ENCODE measurements at regions not wholly inside any gene's neighbourhood (a gene's known extent, or its start where the extent isn't known, plus 50 kb on each side); places are given as distances from the start of the nearest gene placed in this dataset.
"Not testable (repeated sequence)": the region's sequence is repeated elsewhere in the genome, so short reads cannot be mapped to it uniquely, and the experiment has no call there.

DNA sequence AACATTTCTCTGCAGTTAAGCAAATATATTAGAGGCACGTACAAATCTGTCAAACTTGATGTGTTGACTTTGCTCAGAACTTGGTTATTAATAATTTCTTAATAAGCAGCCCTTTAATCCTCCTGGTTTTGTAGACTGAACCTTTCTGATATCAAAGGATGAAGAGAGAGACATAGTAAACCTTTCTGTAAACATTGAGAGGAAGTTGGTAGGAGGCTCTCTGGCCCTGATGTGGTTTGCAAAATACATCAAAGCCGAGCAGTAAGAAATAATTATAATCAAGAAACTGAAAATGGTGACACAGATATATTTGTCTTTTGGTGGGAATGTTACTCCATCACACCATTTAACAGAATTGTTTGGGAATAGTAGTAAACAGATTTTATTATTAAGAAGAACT, 111.9 kb downstream of the OXSM start:
- H3K4me3 Mint-ChIP-seq, result no peak overlapping the region
- no peaks in the 10 kb centered on the region for H3K9me3 Mint-ChIP-seq
- intact Hi-C loops (cut with micrococcal nuclease), result no loop called here
- H3K27me3 Mint-ChIP-seq (ENCODE audit: insufficient read depth), result no peaks in the 10 kb centered on the region
- no peak overlapping the region for H3K27ac Mint-ChIP-seq
- no peaks in the 10 kb centered on the region for H3K36me3 Mint-ChIP-seq (ENCODE audit: low read depth)
- DNase-seq (ENCODE audit: low spot score), result no peak
- H3K4me1 Mint-ChIP-seq (ENCODE audit: low read depth), result peaks cover 4% of the 10 kb centered on the region

DNA sequence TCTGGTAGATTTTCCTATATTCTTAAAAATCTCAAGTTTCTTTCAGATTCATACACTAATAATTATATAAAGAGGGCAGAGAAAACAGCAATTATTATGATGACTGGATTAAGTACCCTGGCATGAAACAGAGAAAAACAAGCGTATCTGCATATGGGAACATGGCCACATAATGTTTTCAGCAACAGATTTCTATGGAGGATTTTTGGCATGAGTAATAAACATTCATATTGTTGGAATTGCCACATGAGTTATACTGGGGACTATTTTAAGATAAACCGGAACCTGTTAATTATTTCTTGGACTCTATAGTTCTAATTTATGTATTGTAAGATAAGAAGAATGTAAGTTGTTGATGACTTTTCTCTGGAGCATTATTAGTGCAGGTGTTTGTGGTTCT, 112.7 kb downstream of the OXSM start:
- no peak for DNase-seq (ENCODE audit: low spot score)
- Mint-ChIP-seq H3K4me1 (ENCODE audit: low read depth) (peaks cover 4% of the 10 kb centered on the region), H3K36me3 (ENCODE audit: low read depth) (no peaks in the 10 kb centered on the region), H3K4me3 (no peak overlapping the region), H3K27ac (no peak overlapping the region), H3K9me3 (no peaks in the 10 kb centered on the region), H3K27me3 (ENCODE audit: insufficient read depth) (no peaks in the 10 kb centered on the region)
- intact Hi-C loops (cut with micrococcal nuclease), result no loop called here

GRCh38 chr3:25903371-25904129, 113.7 kb downstream of the OXSM start:
- no peaks in the 10 kb centered on the region for H3K27me3 Mint-ChIP-seq (ENCODE audit: insufficient read depth)
- no peak for DNase-seq (ENCODE audit: low spot score)
- no peak overlapping the region for H3K27ac Mint-ChIP-seq
- H3K4me3 Mint-ChIP-seq, result no peak overlapping the region
- H3K36me3 Mint-ChIP-seq (ENCODE audit: low read depth), result no peaks in the 10 kb centered on the region
- intact Hi-C loops (cut with micrococcal nuclease), result no loop called here
- H3K9me3 Mint-ChIP-seq, result no peaks in the 10 kb centered on the region
- H3K4me1 Mint-ChIP-seq (ENCODE audit: low read depth), result peaks cover 4% of the 10 kb centered on the region

DNA sequence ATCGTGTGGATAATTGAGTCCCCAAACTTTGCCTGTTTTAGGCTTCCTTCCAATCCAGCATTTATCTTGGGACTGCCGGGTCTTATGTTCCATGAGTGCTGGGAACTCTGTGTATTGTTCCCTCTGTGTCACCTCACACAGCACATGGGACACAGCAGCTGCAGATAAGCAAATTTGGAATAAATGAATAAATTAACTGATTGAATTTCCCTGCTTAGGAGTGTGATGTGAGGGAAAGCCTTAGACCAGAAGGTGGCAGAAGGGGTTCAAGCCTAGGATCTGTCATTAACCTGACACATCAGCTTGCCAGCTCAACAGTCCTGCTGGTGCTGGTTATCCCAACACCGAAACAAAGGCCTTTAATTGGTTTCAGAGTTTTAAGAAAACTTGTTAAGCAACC, 114.3 kb downstream of the OXSM start:
- H3K27me3 Mint-ChIP-seq (ENCODE audit: insufficient read depth), result no peaks in the 10 kb centered on the region
- DNase-seq (ENCODE audit: low spot score), result no peak
- intact Hi-C loops (cut with micrococcal nuclease), result no loop called here
- H3K4me3 Mint-ChIP-seq, result no peak overlapping the region
- no peaks in the 10 kb centered on the region for H3K9me3 Mint-ChIP-seq
- peaks cover 4% of the 10 kb centered on the region for H3K4me1 Mint-ChIP-seq (ENCODE audit: low read depth)
- no peak overlapping the region for H3K27ac Mint-ChIP-seq
- H3K36me3 Mint-ChIP-seq (ENCODE audit: low read depth), result no peaks in the 10 kb centered on the region

- Mint-ChIP-seq H3K4me3 (no peak overlapping the region), H3K27me3 (ENCODE audit: insufficient read depth) (no peaks in the 10 kb centered on the region), H3K27ac (no peak overlapping the region), H3K4me1 (ENCODE audit: low read depth) (peaks cover 4% of the 10 kb centered on the region), H3K36me3 (ENCODE audit: low read depth) (no peaks in the 10 kb centered on the region), H3K9me3 (no peaks in the 10 kb centered on the region)
- no peak for DNase-seq (ENCODE audit: low spot score)
- intact Hi-C loops (cut with micrococcal nuclease), result no loop called here
Measured at GRCh38 chr3:25906132-25906906, 116.4 kb downstream of the OXSM start.

DNA sequence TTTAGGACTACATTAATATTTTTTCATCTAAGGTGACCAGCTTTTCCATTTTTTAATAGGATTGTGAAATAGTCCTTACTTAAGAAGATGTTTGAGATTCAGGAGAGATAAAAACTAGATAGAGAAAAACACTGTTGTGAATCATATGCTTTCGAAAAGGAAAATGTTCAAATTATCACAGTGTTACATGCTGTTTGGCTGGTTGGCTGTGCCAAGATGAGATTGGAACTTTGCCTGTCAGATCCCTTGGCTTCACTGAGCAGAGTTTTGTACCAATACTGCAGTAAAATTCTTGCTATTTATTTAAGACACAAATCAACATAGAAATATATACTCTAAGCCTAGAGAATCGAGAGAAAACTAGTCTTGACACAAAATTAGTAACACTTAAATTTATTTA, 117.2 kb downstream of the OXSM start:
- Mint-ChIP-seq H3K4me3 (no peak overlapping the region), H3K4me1 (ENCODE audit: low read depth) (peaks cover 5% of the 10 kb centered on the region), H3K9me3 (no peaks in the 10 kb centered on the region), H3K36me3 (ENCODE audit: low read depth) (no peaks in the 10 kb centered on the region), H3K27me3 (ENCODE audit: insufficient read depth) (no peaks in the 10 kb centered on the region), H3K27ac (no peak overlapping the region)
- DNase-seq (ENCODE audit: low spot score), result no peak
- intact Hi-C loops (cut with micrococcal nuclease), result no loop called here

- intact Hi-C loops (cut with micrococcal nuclease), result no loop called here
- DNase-seq (ENCODE audit: low spot score), result no peak
- Mint-ChIP-seq H3K4me1 (ENCODE audit: low read depth) (peaks cover 5% of the 10 kb centered on the region), H3K9me3 (no peaks in the 10 kb centered on the region), H3K27ac (no peak overlapping the region), H3K27me3 (ENCODE audit: insufficient read depth) (no peaks in the 10 kb centered on the region), H3K4me3 (no peak overlapping the region), H3K36me3 (ENCODE audit: low read depth) (no peaks in the 10 kb centered on the region)
Measured at GRCh38 chr3:25910105-25910504, 120.2 kb downstream of the OXSM start.

DNA sequence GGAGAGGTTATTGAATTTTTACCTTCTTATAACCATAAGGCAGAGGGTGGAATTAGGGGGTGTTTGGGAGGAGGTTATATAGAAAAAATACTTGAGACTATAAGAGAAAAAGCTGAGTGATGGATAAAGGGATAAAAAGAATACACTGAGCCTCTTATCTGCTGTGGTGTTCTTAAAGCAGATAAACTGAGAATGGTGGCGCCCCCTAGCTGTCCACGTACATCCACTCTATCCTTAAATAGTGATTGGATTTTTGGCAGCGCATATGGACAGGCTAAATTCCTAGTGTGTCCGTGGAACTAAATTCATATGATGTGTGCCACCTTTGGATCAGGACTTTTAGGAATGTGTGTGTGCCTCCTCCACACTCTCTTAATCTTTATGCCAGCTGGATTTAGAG, 121.1 kb downstream of the OXSM start:
- no peak overlapping the region for H3K4me3 Mint-ChIP-seq
- H3K9me3 Mint-ChIP-seq, result no peaks in the 10 kb centered on the region
- no peaks in the 10 kb centered on the region for H3K36me3 Mint-ChIP-seq (ENCODE audit: low read depth)
- no peaks in the 10 kb centered on the region for H3K27me3 Mint-ChIP-seq (ENCODE audit: insufficient read depth)
- peaks cover 5% of the 10 kb centered on the region for H3K4me1 Mint-ChIP-seq (ENCODE audit: low read depth)
- intact Hi-C loops (cut with micrococcal nuclease), result loop anchor here (1.0 kb wide), 1 partner anchor 263 kb away; no protein-coding TSS in a partner anchor
- no peak overlapping the region for H3K27ac Mint-ChIP-seq
- no peak for DNase-seq (ENCODE audit: low spot score)

DNA sequence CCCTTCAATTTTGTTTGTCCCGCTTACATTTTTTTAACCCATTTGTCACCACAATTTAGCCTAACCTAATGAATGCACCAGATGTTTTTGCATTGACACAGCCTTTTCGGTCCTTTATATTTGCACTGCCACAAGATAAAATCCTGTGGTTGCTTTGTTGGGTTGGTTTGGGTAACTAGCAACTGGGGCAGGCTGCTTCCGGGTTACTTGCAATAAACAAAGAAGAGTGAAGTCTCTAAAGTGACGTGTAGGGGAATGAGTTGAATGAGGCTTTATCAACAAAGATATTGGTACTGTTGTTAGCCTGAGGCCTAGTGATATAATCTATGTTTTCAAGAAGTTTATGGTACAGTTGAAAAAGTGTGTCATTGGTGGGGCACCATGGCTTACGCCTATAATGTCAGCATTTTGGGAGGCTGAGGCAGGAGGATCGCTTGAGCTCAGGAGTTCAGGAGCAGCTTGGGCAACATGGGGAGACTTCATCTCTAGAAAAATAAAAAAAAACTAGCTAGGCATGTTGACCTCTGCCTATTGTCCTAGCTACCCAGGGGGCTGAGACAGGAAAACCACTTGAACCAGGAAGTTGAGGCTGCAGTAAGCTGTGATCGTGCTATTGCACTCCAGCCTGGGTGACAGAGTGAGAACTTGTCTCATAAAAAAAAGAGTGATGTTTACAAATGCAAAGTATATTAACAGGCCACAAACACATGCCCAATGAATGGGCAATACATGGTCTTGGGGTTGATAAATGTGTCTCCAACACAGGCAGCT, 121.8 kb downstream of the OXSM start:
- intact Hi-C loops (cut with micrococcal nuclease), result loop anchor here (1.0 kb wide), 1 partner anchor 263 kb away; no protein-coding TSS in a partner anchor
- Mint-ChIP-seq H3K9me3 (no peaks in the 10 kb centered on the region), H3K36me3 (ENCODE audit: low read depth) (no peaks in the 10 kb centered on the region), H3K4me1 (ENCODE audit: low read depth) (peaks cover 5% of the 10 kb centered on the region), H3K4me3 (no peak overlapping the region), H3K27ac (no peak overlapping the region), H3K27me3 (ENCODE audit: insufficient read depth) (no peaks in the 10 kb centered on the region)
- DNase-seq (ENCODE audit: low spot score), result no peak

DNA sequence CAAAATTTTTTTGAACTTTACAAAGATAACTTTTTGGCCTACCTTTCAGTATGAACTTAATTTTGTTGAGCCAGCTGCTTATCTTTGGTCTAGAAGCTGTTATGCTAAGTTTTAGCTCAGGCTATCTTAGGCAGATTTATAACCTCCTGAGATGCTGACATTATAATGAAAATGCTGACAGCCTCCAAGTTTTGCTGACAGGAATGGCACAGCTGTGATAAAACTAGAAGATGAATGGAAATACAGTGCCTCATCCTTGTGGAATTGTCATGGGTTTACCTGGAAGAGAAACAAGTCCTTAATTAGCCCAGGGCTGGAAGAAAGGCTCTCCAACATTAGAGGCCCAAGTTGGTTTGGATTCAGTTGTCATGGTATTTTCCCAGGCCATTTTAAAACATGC, 123.3 kb downstream of the OXSM start:
- no peak overlapping the region for H3K27ac Mint-ChIP-seq
- peaks cover 2% of the 10 kb centered on the region for H3K27me3 Mint-ChIP-seq (ENCODE audit: insufficient read depth)
- no peak for DNase-seq (ENCODE audit: low spot score)
- intact Hi-C loops (cut with micrococcal nuclease), result no loop called here
- H3K36me3 Mint-ChIP-seq (ENCODE audit: low read depth), result no peaks in the 10 kb centered on the region
- no peaks in the 10 kb centered on the region for H3K9me3 Mint-ChIP-seq
- H3K4me1 Mint-ChIP-seq (ENCODE audit: low read depth), result peaks cover 5% of the 10 kb centered on the region
- no peak overlapping the region for H3K4me3 Mint-ChIP-seq

DNA sequence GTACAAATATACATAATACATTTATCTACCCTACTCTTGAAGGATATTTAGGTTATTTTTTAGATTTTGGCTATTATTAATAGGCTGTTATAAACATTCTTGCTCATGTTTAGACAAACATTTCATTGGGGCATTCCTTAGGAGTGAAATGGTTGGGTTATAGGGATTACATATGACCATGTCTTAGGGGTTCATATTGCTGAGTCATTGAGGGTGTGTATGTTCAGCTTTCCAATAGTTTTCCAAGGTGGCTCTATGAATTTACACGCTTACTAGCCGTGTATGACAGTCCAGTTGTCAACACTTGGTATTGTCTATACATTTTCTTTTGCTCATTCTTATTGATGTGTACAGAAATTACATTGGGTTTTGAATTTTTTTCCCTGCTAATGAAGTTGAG, 125.8 kb downstream of the OXSM start:
- H3K27me3 Mint-ChIP-seq (ENCODE audit: insufficient read depth), result peaks cover 2% of the 10 kb centered on the region
- H3K27ac Mint-ChIP-seq, result no peak overlapping the region
- H3K4me1 Mint-ChIP-seq (ENCODE audit: low read depth), result peaks cover 5% of the 10 kb centered on the region
- no peaks in the 10 kb centered on the region for H3K36me3 Mint-ChIP-seq (ENCODE audit: low read depth)
- no peaks in the 10 kb centered on the region for H3K9me3 Mint-ChIP-seq
- DNase-seq (ENCODE audit: low spot score), result no peak
- intact Hi-C loops (cut with micrococcal nuclease), result no loop called here
- no peak overlapping the region for H3K4me3 Mint-ChIP-seq

DNA sequence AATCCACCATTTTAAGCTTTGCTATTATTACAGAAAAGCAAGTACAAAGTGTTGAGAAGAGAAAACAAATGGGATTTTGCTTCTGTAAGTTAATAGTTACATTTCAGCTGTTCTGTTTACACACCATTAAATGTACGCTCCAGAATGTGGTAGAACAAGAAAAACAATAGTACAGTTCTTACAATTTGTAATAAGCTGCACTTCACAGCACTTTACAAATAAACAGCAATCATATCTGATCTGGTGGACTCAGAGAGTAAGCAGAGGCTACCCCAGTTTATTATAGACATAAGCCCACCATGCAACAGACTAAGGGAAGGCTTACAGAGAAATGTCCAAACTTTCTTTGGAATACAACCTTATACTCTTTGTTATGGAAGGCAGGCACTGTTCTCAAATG, 126.4 kb downstream of the OXSM start:
- H3K4me3 Mint-ChIP-seq, result no peak overlapping the region
- H3K36me3 Mint-ChIP-seq (ENCODE audit: low read depth), result no peaks in the 10 kb centered on the region
- H3K27ac Mint-ChIP-seq, result no peak overlapping the region
- intact Hi-C loops (cut with micrococcal nuclease), result no loop called here
- no peak for DNase-seq (ENCODE audit: low spot score)
- peaks cover 5% of the 10 kb centered on the region for H3K4me1 Mint-ChIP-seq (ENCODE audit: low read depth)
- H3K27me3 Mint-ChIP-seq (ENCODE audit: insufficient read depth), result peaks cover 4% of the 10 kb centered on the region
- no peaks in the 10 kb centered on the region for H3K9me3 Mint-ChIP-seq

DNA sequence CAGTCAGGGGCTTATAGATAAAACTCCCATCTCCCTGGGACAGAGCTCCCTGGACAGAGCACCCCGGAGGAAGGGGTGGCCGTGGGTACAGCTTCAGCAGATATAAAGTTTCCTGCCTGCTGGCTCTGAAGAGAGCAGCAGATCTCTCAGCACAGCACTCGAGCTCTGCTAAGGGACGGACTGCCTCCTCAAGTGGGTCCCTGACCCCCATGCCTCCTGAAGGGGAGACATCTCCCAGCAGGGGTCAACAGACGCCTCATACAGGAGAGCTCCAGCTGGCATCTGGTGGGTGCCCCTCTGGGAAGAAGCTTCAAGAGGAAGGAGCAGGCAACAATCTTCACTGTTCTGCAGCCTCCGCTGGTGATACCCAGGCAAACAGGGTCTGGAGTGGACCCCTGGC, 142.1 kb downstream of the OXSM start:
- H3K9me3 Mint-ChIP-seq; H3K27me3 Mint-ChIP-seq (ENCODE audit: insufficient read depth); DNase-seq (ENCODE audit: low spot score); H3K4me1 Mint-ChIP-seq (ENCODE audit: low read depth); intact Hi-C loops (cut with micrococcal nuclease); H3K36me3 Mint-ChIP-seq (ENCODE audit: low read depth); H3K27ac Mint-ChIP-seq; H3K4me3 Mint-ChIP-seq: not testable (repeated sequence)
